ENCODE measurements at regions not wholly inside any gene's neighbourhood (a gene's known extent, or its start where the extent isn't known, plus 50 kb on each side); places are given as distances from the start of the nearest gene placed in this dataset.

GRCh38 chr10:78805176-78805575, 263.6 kb upstream of the ZMIZ1 start:
- DNase-seq = no peak

DNA sequence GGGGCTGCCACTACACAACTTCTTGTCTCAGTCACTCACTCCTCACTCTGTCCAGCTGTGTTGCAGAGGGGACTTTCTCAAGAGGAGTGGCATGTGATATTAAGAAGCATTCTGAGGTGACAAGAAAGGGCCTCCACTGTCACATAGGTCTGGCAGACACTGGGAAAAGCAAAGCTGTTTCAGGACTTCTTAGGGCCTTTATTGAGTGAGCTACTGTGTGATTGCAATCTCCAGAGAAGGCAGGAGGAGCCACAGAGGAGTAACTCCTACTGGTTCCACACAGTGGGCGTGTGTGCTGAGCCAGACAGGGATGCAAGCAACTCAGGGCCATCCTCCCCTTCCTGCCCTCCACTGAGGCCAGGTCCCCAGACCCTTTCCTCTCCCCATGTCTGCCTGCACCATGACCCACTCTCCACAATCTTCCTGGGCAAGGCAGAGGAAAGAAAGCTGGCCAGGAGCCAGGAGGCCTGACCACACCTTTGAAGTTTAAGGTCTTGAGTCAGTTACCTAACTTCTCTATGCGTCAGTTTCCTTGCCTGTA, 262.0 kb upstream of the ZMIZ1 start:
- DNase-seq = no peak

GRCh38 chr10:78807504-78808203, 261.1 kb upstream of the ZMIZ1 start:
- DNase-seq = no peak

GRCh38 chr10:78808286-78808685, 260.5 kb upstream of the ZMIZ1 start:
- no peak for DNase-seq

DNA sequence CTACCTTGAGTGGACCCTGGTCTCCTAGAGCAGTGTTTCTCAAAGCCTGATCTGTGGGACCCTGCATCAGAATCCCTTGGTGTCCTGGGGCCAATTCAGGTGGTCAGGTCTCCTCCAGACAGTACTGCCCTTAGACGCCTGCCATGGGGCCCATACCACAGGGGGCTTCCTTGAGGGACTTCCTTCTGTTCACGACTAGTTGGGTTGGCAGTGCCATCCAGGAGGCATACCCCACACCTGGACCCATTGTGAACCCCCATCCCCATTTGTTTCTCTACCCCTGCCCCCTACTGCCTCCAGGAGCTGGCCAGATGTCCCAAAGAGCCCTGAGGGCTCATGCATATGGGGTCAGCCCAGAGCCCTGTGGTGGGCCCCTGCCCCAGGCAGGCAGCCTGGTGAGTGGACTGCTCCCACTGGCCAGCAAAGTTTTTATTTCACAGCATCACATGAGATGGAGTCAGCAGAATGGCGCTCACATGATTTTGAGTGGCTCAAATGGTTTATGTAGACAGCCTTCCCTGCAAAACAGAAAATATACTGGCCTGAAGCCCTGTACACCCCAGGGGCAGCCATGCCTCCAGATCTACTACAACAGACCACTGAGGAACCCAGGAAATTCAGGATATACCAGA, 259.9 kb upstream of the ZMIZ1 start:
- DNase-seq = no peak

GRCh38 chr10:78811174-78811573, 257.6 kb upstream of the ZMIZ1 start:
- no peak for DNase-seq

GRCh38 chr10:78812571-78813318, 256.0 kb upstream of the ZMIZ1 start:
- DNase-seq = no peak

DNA sequence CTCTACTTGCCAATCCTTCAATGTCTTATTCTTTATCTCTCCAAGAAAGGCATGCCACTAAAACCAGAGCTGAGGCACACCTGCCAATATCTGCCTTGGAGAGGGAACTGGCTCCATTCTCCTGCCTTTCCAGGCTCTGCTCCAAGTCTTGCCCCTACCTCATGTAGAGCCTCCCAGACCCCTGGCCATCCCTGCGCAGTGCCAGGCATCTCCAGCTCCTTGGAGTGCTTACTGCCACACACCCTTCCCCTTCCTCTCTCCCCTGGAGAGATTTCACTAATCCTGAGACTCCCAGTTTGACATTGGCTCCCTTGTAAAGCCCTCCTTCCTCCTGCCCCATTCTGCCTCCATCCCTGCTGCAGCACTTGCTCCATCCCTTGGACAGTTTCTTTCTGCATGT, 255.2 kb upstream of the ZMIZ1 start:
- no peak for DNase-seq

- DNase-seq = no peak
Observed at GRCh38 chr10:78813998-78814399, 254.8 kb upstream of the ZMIZ1 start.

- DNase-seq = no peak
Observed at GRCh38 chr10:78814407-78814806, 254.4 kb upstream of the ZMIZ1 start.

DNA sequence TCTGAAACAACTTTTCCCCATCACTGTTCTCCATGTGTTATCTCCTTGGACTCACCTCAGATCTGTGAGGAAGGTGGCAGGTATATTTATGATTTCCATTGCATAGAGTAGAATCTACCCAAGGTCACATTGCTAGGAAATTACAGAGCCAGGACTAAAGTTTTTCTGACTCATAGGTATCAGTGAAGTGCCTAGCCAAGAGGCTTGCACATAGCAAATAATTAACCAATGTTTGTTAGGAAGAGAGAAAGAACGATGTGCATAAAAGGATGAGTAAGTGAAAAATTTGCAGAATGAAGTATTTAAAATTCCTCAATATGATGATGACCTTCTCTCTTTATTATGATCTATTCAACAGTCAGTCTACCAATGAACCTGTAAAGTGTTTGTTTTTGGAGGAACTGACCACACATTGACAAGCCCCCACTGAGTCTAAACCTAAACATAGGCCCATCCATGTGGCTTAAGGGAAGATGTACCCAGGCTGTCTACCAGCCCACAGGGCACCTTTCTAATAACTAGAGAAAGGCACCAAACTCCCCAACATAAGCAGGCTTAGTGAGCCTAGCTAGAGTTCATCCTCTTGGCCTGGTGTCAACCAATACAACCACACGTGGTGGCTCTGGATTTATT, 252.9 kb upstream of the ZMIZ1 start:
- DNase-seq = no peak

DNA sequence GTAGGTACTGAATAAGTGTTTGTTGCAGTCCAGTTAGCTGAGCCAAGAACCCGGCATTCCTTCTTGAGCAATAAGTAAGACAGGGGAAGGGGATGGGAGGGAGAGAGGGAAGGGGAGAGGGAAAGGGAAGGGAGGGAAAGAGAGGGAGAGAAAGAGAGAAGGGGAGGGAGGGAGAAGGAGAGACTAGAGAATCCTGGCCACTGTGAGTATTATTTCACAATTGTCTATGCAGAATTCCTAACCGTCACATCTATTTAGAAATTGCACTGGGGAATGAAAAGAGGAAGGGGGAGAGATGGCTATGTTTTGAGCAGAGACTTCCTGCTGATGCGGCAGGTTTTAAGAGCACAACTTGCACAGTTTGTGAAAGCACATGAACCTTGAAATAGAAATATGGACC, 251.4 kb upstream of the ZMIZ1 start:
- no peak for DNase-seq

DNA sequence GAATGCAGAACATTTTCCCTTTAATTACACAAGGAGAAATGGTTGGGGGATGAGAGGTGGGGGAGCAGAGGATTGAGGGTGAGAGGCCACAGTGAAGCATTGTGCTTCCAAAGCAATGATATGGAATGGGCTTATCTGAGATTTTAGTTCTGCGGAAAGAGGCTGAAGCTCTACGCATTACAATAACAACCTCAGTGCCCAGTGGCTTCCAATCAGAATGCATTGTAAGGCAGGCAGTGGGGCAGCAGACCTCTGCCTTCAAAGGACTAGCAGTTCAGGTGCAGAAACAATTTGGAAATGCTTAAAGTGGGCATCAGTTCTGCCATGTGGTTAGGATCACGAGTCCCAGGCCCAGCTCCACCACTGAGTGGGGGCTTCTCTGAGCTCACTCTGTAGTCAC, 251.0 kb upstream of the ZMIZ1 start:
- DNase-seq = no peak

- no peak for DNase-seq
Observed at GRCh38 chr10:78819361-78820006, 249.3 kb upstream of the ZMIZ1 start.

- no peak for DNase-seq
Observed at GRCh38 chr10:78820007-78820362, 248.8 kb upstream of the ZMIZ1 start.

DNA sequence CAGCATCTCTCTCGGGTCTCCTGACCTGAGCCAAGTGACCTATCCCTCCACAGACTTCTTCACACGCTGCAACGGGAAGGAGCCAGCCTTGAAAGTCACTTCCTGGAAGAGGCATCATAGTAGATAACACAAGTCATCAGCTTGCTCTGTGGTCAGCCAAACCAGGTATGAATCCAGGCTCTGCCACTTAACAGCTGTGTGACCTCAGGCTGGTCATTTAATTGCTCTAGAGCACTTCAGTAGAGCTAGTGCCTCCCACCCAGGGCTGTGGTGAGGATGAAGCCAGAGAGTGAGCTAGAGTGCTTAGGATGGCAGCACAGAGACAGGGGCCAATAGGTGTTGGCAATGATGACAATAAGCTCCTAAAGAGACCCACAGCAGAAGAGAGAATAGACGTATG, 247.7 kb upstream of the ZMIZ1 start:
- no peak for DNase-seq

- DNase-seq = no peak
Observed at GRCh38 chr10:78828647-78829539, 239.9 kb upstream of the ZMIZ1 start.

DNA sequence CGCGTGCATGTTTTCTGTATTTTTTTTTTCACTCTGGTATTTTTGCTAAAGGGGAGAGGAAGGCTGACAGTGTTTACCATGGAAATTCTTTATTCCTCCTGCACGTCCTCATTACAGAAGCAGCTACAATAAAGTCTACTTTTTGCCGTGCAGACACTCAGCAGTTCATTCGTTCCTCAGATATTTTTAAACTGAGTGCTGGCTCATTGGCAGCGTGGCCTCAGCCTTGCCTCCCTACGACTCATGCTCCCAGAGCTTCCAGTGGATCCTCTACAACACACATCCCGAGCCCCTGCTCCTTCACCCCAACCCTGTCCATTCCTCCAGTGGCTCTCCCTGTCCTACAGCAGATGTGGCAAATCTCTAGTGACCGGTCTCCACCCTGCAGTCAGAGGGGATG, 239.2 kb upstream of the ZMIZ1 start:
- DNase-seq = no peak

- DNase-seq = no peak
Observed at GRCh38 chr10:78830062-78830975, 238.4 kb upstream of the ZMIZ1 start.

- DNase-seq = no peak
Observed at GRCh38 chr10:78830976-78831375, 237.8 kb upstream of the ZMIZ1 start.
